Stimulated activated CD4-positive, alpha-beta T cell treated with anti-CD3 and anti-CD28 coated beads, Interleukin-12 subunit alpha, Interleukin-12 subunit beta, amount 100 ng/mL, for 48 hours (primary cell): ENCODE measurements at regions not wholly inside any gene's neighbourhood (a gene's known extent, or its start where the extent isn't known, plus 50 kb on each side); places are given as distances from the start of the nearest gene placed in this dataset.

Experiments
- DNase-seq, 3 donors: peaks; one replicate each; pipeline ENCODE4 v3.0.0-alpha.2; 2020; ENCODE audit warnings: low read depth in 2 of 3, low spot score in 1 of 3

DNA sequence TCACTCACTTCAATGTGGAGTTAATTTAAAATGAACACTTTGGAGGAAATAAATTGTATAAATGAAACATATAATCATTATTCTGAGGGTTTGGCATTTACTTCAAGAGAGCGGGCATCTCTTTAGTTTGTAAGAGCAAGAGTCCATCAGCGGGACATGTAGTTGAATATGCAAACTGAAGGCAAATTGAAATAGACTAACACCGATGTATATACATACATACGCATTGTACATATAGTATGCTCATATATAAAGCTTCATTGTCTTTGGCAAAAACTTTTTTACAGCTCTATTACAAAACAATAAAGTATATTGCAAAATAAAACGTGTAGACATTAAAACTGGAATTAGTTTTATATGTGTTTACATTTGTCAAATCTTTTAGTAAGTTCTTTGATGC lies 328.9 kb downstream of the LTN1 start:
- DNase-seq: no peak

GRCh38 chr21:28663111-28663693 lies 329.5 kb downstream of the LTN1 start:
- no peak for DNase-seq

DNA sequence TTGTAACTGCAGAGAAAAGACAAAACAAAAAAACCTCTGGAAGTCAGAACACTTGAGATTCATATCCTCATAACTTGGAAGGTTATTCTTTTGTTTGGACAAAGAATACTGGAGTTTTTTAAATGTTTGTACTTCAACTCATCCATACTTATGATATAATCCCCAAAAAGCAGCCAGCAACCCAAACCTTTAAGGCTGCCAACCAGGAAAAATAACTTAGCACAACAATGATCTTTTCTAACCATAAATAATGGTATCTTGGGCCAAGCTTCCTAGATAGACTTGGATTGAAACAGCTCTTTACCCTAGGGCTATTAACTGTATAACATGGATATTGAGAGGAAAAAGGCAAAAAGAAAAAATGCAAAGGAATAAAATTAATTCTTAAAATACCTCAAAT lies 335.1 kb downstream of the LTN1 start:
- no peak for DNase-seq

DNA sequence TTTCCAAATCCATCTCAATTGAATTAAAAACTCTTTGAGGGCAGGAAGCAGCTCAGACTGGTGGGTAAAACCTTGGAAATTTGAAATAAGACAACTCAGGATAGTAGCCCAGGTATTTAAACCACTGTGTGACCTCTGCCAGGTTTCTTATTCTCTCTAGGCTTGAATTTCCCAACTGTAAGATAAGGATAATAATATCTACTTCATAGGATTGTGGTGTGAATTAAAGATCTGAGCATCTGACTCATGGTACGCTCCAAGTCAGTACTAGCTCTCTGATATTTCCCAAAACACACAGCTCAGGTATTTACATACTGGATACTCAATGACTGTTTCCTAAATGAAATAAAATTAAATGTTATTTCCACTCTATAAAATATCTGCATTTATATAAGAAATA lies 337.2 kb downstream of the LTN1 start:
- DNase-seq: no peak

DNA sequence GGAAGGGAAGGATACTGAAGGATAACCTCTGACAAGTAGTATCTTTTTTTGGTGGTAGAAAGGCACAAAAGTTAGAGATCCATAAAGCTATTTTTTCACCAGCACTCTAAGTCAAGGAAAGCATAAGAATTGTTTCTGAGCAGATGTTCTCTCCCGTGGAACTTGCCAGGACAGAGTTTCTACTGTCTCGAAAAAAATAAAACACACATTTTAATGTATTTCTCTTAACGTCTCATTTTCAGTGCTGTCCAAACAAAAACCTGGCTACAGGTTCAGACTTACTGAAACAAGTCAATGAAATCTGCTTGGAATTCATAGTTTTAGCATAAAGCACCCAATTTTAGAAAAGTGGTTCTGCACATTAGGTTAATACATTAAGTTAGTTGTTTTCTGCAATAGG lies 338.3 kb downstream of the LTN1 start:
- DNase-seq: no peak

GRCh38 chr21:28644762-28645161 lies 347.9 kb downstream of the LTN1 start:
- no peak for DNase-seq

- no peak for DNase-seq
Measured at GRCh38 chr21:28642891-28643290, 349.8 kb downstream of the LTN1 start.

GRCh38 chr21:28641731-28642130 lies 350.9 kb downstream of the LTN1 start:
- no peak for DNase-seq

- DNase-seq: no peak
Measured at GRCh38 chr21:28640326-28640725, 352.4 kb downstream of the LTN1 start.

DNA sequence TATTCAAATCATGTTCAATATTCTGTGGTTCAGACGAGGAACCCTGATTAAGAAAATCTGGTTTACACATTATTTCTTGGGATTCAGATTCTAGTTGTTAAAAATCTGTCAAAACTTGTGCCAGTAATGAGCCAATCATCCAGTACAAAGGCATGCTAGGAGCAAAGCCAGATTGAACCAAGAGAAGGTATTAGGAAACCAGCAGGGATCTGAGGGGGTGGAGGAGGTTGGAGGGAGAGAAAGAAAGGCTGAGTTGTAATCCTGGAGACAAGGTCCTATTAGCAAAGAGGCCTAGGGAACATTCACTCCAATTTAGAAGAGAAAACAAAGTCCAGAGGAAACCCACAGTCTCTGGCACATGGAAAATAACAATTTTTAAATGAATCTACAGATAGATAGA lies 352.9 kb downstream of the LTN1 start:
- DNase-seq: no peak

- DNase-seq: peak in 2 of 3 donors; percentile 8 to 10
Measured at GRCh38 chr21:28636752-28637691, 355.7 kb downstream of the LTN1 start.

DNA sequence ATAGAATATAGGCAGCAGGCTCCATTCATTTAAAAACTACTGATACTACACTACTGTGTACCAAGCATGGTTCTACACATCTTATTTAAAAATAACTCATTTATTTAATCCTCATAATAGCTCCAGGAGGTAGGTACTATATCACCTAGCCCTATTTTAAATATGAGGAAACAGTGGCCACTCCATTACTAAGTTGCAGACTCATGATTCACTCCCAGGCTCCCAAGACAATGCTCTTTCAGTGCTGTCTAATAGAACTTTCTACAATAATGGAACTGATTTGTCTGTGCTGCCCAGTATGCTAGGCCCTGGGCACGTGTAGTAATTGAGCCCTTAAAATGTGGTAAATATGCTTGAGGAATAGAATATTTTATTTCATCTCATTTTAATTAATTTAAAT lies 357.1 kb downstream of the LTN1 start:
- no peak for DNase-seq

DNA sequence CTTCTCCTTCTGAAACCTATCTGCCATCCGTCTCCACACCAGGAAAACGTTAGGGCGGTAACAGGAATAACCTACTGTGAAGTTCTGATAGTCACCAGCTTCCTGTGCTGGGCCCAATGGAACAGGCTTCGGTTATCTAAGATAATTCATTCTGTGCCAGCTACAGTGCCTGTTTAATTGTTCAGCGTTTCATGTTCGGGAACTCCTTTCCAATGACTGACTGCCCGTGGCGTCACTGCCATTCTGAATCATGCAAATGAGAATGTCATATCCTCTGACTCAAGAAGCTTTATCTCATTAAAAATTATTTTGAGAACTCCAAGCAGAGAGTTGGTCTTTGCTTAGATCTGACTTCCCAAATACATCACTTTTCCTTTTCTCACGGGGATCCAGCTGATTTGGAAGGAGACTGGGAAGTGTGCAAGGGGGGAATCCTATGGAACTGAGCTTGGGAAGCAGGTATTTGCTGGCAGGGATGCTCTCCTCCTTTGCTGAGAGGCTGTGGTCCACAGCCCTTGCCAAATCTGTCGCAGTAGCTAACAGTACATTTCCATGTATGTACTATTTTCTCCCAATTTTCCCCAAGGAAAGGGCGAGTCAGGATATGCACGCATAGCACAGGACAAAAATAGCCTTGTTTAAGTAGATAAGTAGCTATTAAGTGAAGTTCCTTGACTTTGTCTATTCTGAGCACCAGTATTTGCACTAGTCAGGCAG lies 358.7 kb downstream of the LTN1 start:
- no peak for DNase-seq

GRCh38 chr21:28632755-28633408 lies 359.8 kb downstream of the LTN1 start:
- no peak for DNase-seq

GRCh38 chr21:28627691-28628090 lies 365.0 kb downstream of the LTN1 start:
- no peak for DNase-seq

DNA sequence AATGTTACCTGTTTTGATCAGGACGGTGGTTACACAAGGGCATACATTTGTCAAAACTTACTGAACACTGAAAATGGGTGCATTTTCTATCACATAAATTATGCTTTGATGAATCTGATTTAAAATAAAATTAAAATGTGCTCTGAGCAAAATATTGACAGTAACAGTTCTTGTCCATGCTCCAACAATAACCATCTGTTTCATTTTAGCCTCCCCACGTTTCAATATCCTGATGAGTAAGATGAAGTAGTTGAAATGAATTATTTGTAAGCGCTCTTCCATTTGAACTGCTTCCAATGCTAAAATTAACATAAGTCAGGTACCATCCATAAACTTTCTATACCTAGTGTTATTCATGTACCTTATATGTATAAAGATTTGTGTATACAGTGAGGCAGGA lies 365.4 kb downstream of the LTN1 start:
- no peak for DNase-seq

GRCh38 chr21:28624626-28625025 lies 368.1 kb downstream of the LTN1 start:
- DNase-seq: no peak

- no peak for DNase-seq
Measured at GRCh38 chr21:28617300-28617699, 375.4 kb downstream of the LTN1 start.

DNA sequence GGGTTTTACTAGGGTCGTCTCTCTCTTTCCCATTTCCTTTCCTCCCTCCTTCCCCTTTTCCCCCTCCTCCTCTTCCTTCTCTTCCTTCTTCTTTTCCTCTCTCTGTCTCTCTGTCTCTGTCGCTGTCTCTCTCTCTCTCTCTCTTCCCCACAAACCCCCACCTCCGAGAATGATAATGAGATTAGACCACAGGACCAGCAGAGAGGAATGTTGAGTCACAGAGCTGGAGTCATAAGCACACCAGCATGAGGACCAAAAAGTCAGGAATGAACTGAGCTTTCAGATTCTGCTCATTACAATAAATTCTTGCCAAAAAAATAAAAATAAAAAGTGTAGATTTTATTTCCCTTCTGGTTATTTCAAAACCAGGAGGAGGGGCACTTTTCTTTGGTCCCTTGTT lies 377.4 kb downstream of the LTN1 start:
- DNase-seq: no peak

DNA sequence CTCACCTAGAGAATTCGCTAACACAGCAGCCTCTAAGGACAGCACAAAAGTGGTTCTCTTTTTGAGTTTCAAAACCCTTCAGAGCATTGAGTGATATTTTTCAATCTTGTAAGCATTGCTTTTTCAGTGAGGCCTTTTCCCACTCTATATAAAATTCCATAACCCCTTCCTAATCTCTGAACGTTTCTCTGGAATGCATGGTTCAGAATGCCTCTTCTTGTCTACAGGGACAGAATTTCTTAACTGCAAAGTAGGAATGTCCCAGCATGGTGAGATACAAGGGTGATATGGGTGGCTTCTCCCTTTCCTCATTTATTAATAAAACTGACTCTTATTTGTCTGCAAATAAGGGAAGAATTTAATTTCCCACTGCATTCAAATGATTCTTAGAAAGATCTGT lies 377.9 kb downstream of the LTN1 start:
- DNase-seq: no peak

GRCh38 chr21:28608646-28609045 lies 384.0 kb downstream of the LTN1 start:
- no peak for DNase-seq

DNA sequence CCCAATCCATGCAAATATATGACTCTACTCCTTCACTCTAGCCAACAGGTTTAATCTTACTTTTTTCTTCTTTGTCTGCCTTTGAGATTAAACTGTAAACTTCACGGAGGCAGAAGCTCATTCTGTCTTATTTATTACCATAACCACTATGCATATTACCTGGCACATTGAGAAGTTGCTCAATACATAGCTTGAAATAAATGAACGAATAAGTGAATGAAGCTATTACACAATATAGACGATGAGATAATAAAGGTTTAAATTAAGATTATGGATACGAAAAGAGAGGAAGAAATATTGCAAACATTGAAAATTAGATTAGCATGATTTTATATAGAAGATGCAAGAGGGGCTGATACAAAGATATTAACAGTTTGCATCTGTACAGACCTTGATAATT lies 385.1 kb downstream of the LTN1 start:
- no peak for DNase-seq
